SH-SY5Y (cell line): ENCODE measurements at regions not wholly inside any gene's neighbourhood (a gene's known extent, or its start where the extent isn't known, plus 50 kb on each side); places are given as distances from the start of the nearest gene placed in this dataset.

Source experiments
- GATA2 ChIP-seq: IDR thresholded peaks from 2 replicates; pipeline ENCODE4 v1.6.1; 2011; ENCODE audit warnings: mild to moderate bottlenecking, low read depth, low read length
- GATA3 ChIP-seq: IDR thresholded peaks from 2 replicates; pipeline ENCODE4 v1.6.1; 2011; ENCODE audit warnings: low read depth, mild to moderate bottlenecking, low read length, moderate library complexity

DNA sequence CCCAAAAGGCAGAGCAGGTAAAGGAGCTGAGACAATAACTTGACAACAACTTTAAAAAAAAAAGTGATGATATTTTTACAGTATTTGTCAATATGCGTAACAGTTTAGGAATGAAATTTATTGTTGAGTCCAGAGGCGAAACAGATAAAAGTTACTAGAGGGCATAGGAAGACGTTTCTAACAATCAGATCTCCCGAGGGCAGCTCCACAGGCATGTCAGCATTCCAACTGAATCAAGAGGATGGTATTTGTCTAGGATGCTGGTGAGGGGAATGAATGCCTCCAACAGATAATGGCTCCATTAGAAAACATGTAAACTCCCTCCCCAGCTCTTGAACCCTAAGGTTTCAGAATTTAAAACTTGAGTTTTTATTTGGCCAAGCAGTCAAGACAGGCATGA, 733.9 kb upstream of the SORCS1 start:
- no peak for TF ChIP-seq GATA2
- TF ChIP-seq GATA3 = no peak
